H9 (cell line): ENCODE measurements at regions not wholly inside any gene's neighbourhood (a gene's known extent, or its start where the extent isn't known, plus 50 kb on each side); places are given as distances from the start of the nearest gene placed in this dataset.

ENCODE experiments used
- DNase-seq: peaks from one replicate; pipeline ENCODE4 v3.0.0-alpha.2; 2017
- H2AFZ ChIP-seq: one replicate; pipeline ENCODE4 v1.6.1; 2013; ENCODE audit warnings: mild to moderate bottlenecking, low read length, control low read depth, moderate library complexity
- H2AK5ac ChIP-seq: 2 replicates; pipeline ENCODE4 v1.6.1; 2013; ENCODE audit warnings: low read length, control low read depth, mixed read lengths; ENCODE audit not compliant: insufficient read length
- H2BK120ac ChIP-seq: one replicate; pipeline ENCODE4 v1.6.1; 2013; ENCODE audit warnings: low read depth, mild to moderate bottlenecking, low read length, control low read depth, inconsistent platforms; ENCODE audit not compliant: poor library complexity, severe bottlenecking
- H2BK12ac ChIP-seq: 2 replicates; pipeline ENCODE4 v1.6.1; 2013; ENCODE audit warnings: low read length, control low read depth, mixed read lengths, low read depth; ENCODE audit not compliant: insufficient read length
- H2BK15ac ChIP-seq: 2 replicates; pipeline ENCODE4 v1.6.1; 2013; ENCODE audit warnings: low read depth, low read length, control low read depth
- H2BK20ac ChIP-seq: one replicate; pipeline ENCODE4 v1.6.1; 2013; ENCODE audit warnings: low read depth, mild to moderate bottlenecking, low read length, control low read depth, inconsistent platforms; ENCODE audit not compliant: poor library complexity, severe bottlenecking
- H2BK5ac ChIP-seq: 2 replicates; pipeline ENCODE4 v1.6.1; 2013; ENCODE audit warnings: low read length, control low read depth, mixed read lengths; ENCODE audit not compliant: insufficient read length
- H3K14ac ChIP-seq: 2 replicates; pipeline ENCODE4 v1.6.1; 2013; ENCODE audit warnings: low read length, control low read depth; ENCODE audit not compliant: insufficient read depth
- H3K18ac ChIP-seq: 2 replicates; pipeline ENCODE4 v1.6.1; 2013; ENCODE audit warnings: low read depth, mild to moderate bottlenecking, mixed read lengths, low read length, control low read depth; ENCODE audit not compliant: insufficient read length
- H3K23ac ChIP-seq: 2 replicates; pipeline ENCODE4 v1.6.1; 2013; ENCODE audit warnings: low read length, control low read depth, mixed read lengths, low read depth; ENCODE audit not compliant: insufficient read length
- H3K23me2 ChIP-seq: 2 replicates; pipeline ENCODE4 v1.6.1; 2013; ENCODE audit warnings: low read depth, mild to moderate bottlenecking, mixed read lengths, low read length, control low read depth; ENCODE audit not compliant: insufficient read length, poor library complexity, severe bottlenecking
- H3K27ac ChIP-seq: 2 replicates; pipeline ENCODE4 v1.5.1; 2013; ENCODE audit warnings: low read length, control low read depth, mixed read lengths, low read depth; ENCODE audit not compliant: insufficient read length
- H3K27me3 ChIP-seq: 2 replicates; pipeline ENCODE4 v1.6.1; 2013; ENCODE audit warnings: low read length, control low read depth, inconsistent platforms; ENCODE audit not compliant: insufficient read depth
- H3K4ac ChIP-seq: 2 replicates; pipeline ENCODE4 v1.6.1; 2013; ENCODE audit warnings: low read depth, mild to moderate bottlenecking, control low read depth, inconsistent platforms, low read length, moderate library complexity
- H3K4me1 ChIP-seq: 2 replicates; pipeline ENCODE4 v1.6.1; 2013; ENCODE audit warnings: low read length, control low read depth, inconsistent platforms; ENCODE audit not compliant: insufficient read depth
- H3K4me2 ChIP-seq: 2 replicates; pipeline ENCODE4 v1.6.1; 2013; ENCODE audit warnings: low read length, control low read depth, mixed read lengths; ENCODE audit not compliant: insufficient read length, insufficient read depth
- H3K56ac ChIP-seq: 2 replicates; pipeline ENCODE4 v1.6.1; 2013; ENCODE audit warnings: low read depth, mild to moderate bottlenecking, mixed read lengths, low read length, control low read depth; ENCODE audit not compliant: insufficient read length
- H3K79me1 ChIP-seq: 2 replicates; pipeline ENCODE4 v1.6.1; 2013; ENCODE audit warnings: low read depth, mild to moderate bottlenecking, moderate library complexity, low read length, control low read depth, inconsistent platforms; ENCODE audit not compliant: insufficient read depth, poor library complexity, severe bottlenecking
- H3K79me2 ChIP-seq: 2 replicates; pipeline ENCODE4 v1.6.1; 2013; ENCODE audit warnings: low read length, control low read depth, inconsistent platforms; ENCODE audit not compliant: insufficient read depth
- H3K9ac ChIP-seq: 2 replicates; pipeline ENCODE4 v1.6.1; 2013; ENCODE audit warnings: low read length, control low read depth, mixed read lengths; ENCODE audit not compliant: insufficient read length; ENCODE audit errors: extremely low read depth
- H3K9me3 ChIP-seq: one replicate; pipeline ENCODE4 v1.6.1; 2013; ENCODE audit warnings: low read depth, low read length, inconsistent platforms; ENCODE audit not compliant: control insufficient read depth
- H3T11ph ChIP-seq: one replicate; pipeline ENCODE4 v1.6.1; 2013; ENCODE audit warnings: mild to moderate bottlenecking, low read length, control low read depth, inconsistent platforms
- H4K20me1 ChIP-seq: one replicate; pipeline ENCODE4 v1.6.1; 2013; ENCODE audit not compliant: control insufficient read depth, insufficient read length, insufficient read depth
- H4K5ac ChIP-seq: 2 replicates; pipeline ENCODE4 v1.6.1; 2013; ENCODE audit warnings: low read depth, mild to moderate bottlenecking, mixed read lengths, low read length, control low read depth; ENCODE audit not compliant: insufficient read length
- H4K8ac ChIP-seq: replicated peaks from 2 replicates; pipeline ENCODE4 v1.6.1; 2013; ENCODE audit warnings: low read length, control low read depth, mixed read lengths, low read depth; ENCODE audit not compliant: insufficient read length
- H4K91ac ChIP-seq: 2 replicates; pipeline ENCODE4 v1.6.1; 2013; ENCODE audit warnings: low read depth, mild to moderate bottlenecking, moderate library complexity, mixed read lengths, low read length, control low read depth; ENCODE audit not compliant: insufficient read length
- H3K27ac Mint-ChIP-seq, 3 experiments: 2 replicates in 2 of 3; 3 replicates in 1 of 3; pipeline ENCODE4 v1.8.0; 2020 to 2021; ENCODE audit warnings: mixed read lengths in 3 of 3, mild to moderate bottlenecking in 1 of 3, moderate library complexity in 1 of 3
- H3K27me3 Mint-ChIP-seq: 2 replicates; pipeline ENCODE4 v1.8.0; 2021; ENCODE audit warnings: low read depth, mild to moderate bottlenecking, moderate library complexity, mixed read lengths
- H3K36me3 Mint-ChIP-seq, 3 experiments: 2 replicates in 2 of 3; 3 replicates in 1 of 3; pipeline ENCODE4 v1.8.0; 2020 to 2021; ENCODE audit warnings: low read depth in 3 of 3, mixed read lengths in 3 of 3; ENCODE audit not compliant: insufficient read depth in 1 of 3
- H3K4me1 Mint-ChIP-seq, 2 experiments: 2 replicates each; pipeline ENCODE4 v1.8.0; 2020; ENCODE audit warnings: mixed read lengths in 2 of 2
- H3K4me3 Mint-ChIP-seq, 2 experiments: 2 replicates in 1 of 2; 3 replicates in 1 of 2; pipeline ENCODE4 v1.8.0; 2020 to 2021; ENCODE audit warnings: mild to moderate bottlenecking in 2 of 2, mixed read lengths in 2 of 2, moderate library complexity in 1 of 2
- H3K9me3 Mint-ChIP-seq, 2 experiments: 2 replicates in 1 of 2; 3 replicates in 1 of 2; pipeline ENCODE4 v1.8.0; 2020; ENCODE audit warnings: mild to moderate bottlenecking in 2 of 2, mixed read lengths in 2 of 2, moderate library complexity in 1 of 2
- WGBS: extraction: QIAGEN DNeasy Blood & Tissue Kit; methylation state at CpG from one replicate; pipeline ENCODE4 v1.1.7; 2013; ENCODE audit warnings: missing lambda C conversion rate, low lambda C conversion rate, mixed read lengths; ENCODE audit not compliant: insufficient read length; ENCODE audit errors: extremely low coverage; 5-methylcytosine and 5-hydroxymethylcytosine counted together
- TF ChIP-seq, protein P1 (sequence below): fragments of 200-600 bp; sonication (generic); conservative IDR thresholded peaks from 3 replicates; pipeline ENCODE4 v1.8.0; 2021; ENCODE audit warnings: antibody characterized with exemption, mild to moderate bottlenecking

- H4K5ac ChIP-seq: no peak overlapping the region
- H2AK5ac ChIP-seq: no peak overlapping the region
- no peak overlapping the region for H3K18ac ChIP-seq
- H3K79me2 ChIP-seq: no peaks in the 10 kb centered on the region
- Mint-ChIP-seq H3K4me1 (peaks cover 7 to 8% of the 10 kb centered on the region in 2 experiments), H3K4me3 (no peak overlapping the region), H3K27ac (no peak overlapping the region), H3K27me3 (no peaks in the 10 kb centered on the region), H3K9me3 (peaks cover 2 to 6% of the 10 kb centered on the region in 2 experiments; a peak in 2 of 5 replicates), H3K36me3 (no peaks in the 10 kb centered on the region)
- TF ChIP-seq, protein P1, sequence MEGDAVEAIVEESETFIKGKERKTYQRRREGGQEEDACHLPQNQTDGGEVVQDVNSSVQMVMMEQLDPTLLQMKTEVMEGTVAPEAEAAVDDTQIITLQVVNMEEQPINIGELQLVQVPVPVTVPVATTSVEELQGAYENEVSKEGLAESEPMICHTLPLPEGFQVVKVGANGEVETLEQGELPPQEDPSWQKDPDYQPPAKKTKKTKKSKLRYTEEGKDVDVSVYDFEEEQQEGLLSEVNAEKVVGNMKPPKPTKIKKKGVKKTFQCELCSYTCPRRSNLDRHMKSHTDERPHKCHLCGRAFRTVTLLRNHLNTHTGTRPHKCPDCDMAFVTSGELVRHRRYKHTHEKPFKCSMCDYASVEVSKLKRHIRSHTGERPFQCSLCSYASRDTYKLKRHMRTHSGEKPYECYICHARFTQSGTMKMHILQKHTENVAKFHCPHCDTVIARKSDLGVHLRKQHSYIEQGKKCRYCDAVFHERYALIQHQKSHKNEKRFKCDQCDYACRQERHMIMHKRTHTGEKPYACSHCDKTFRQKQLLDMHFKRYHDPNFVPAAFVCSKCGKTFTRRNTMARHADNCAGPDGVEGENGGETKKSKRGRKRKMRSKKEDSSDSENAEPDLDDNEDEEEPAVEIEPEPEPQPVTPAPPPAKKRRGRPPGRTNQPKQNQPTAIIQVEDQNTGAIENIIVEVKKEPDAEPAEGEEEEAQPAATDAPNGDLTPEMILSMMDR: no peak
- H3K9ac ChIP-seq: no peak overlapping the region
- no peak overlapping the region for H2BK20ac ChIP-seq
- no peak overlapping the region for H3K4me2 ChIP-seq
- no peak overlapping the region for H2BK15ac ChIP-seq
- no peak overlapping the region for H3K23ac ChIP-seq
- no peak overlapping the region for H4K8ac ChIP-seq
- no CpG with 5 or more reads among the region's 5 CpGs for WGBS
- no peak overlapping the region for H2BK5ac ChIP-seq
- no peak overlapping the region for H3K27ac ChIP-seq
- no peak overlapping the region for H2AFZ ChIP-seq
- no peak overlapping the region for H3K14ac ChIP-seq
- no peak overlapping the region for H3K56ac ChIP-seq
- no peaks in the 10 kb centered on the region for H3K27me3 ChIP-seq
- H4K20me1 ChIP-seq: no peaks in the 10 kb centered on the region
- H3T11ph ChIP-seq: no peak overlapping the region
- no peaks in the 10 kb centered on the region for H3K23me2 ChIP-seq
- no peak overlapping the region for H2BK12ac ChIP-seq
- H3K9me3 ChIP-seq: no peaks in the 10 kb centered on the region
- no peak overlapping the region for H3K4ac ChIP-seq
- H3K79me1 ChIP-seq: no peaks in the 10 kb centered on the region
- no peak overlapping the region for H4K91ac ChIP-seq
- no peak for DNase-seq
- H2BK120ac ChIP-seq: no peak overlapping the region
- no peaks in the 10 kb centered on the region for H3K4me1 ChIP-seq
Observed at GRCh38 chr13:67341406-67341805, 111.3 kb upstream of the PCDH9 start.
